IMR-90 (cell line): ENCODE measurements at regions not wholly inside any gene's neighbourhood (a gene's known extent, or its start where the extent isn't known, plus 50 kb on each side); places are given as distances from the start of the nearest gene placed in this dataset.

Experiments used
- BHLHE40 ChIP-seq: fragments of 150-350 bp; IDR thresholded peaks from 2 replicates; pipeline ENCODE4 v1.6.1; 2016; ENCODE audit warnings: mild to moderate bottlenecking, low read depth, low read length
- CEBPB ChIP-seq: IDR thresholded peaks from 2 replicates; pipeline ENCODE4 v1.6.1; 2012; ENCODE audit warnings: low read depth, low read length, improper control_type of control experiment
- CHD1 ChIP-seq: IDR thresholded peaks from 2 replicates; pipeline ENCODE4 v1.6.1; 2012; ENCODE audit warnings: low read depth, low read length, improper control_type of control experiment
- CTCF ChIP-seq: conservative IDR thresholded peaks from 2 replicates; pipeline ENCODE4 v1.5.1; 2012; ENCODE audit warnings: mild to moderate bottlenecking, low read depth, low read length, improper control_type of control experiment
- FOS ChIP-seq: fragments of 150-350 bp; IDR thresholded peaks from 2 replicates; pipeline ENCODE4 v1.6.1; 2016; ENCODE audit warnings: low read depth, low read length
- MAFK ChIP-seq: IDR thresholded peaks from 2 replicates; pipeline ENCODE4 v1.6.1; 2012; ENCODE audit warnings: low read depth, low read length, improper control_type of control experiment
- MAZ ChIP-seq: IDR thresholded peaks from 2 replicates; pipeline ENCODE4 v1.6.1; 2012; ENCODE audit warnings: low read depth, mild to moderate bottlenecking, low read length, improper control_type of control experiment, moderate library complexity, borderline replicate concordance
- MXI1 ChIP-seq: IDR thresholded peaks from 2 replicates; pipeline ENCODE4 v1.6.1; 2012; ENCODE audit warnings: low read depth, mild to moderate bottlenecking, low read length, moderate library complexity, borderline replicate concordance
- POLR2A ChIP-seq: IDR thresholded peaks from 2 replicates; pipeline ENCODE4 v1.6.1; 2012; ENCODE audit warnings: mild to moderate bottlenecking, low read depth, low read length
- RAD21 ChIP-seq: IDR thresholded peaks from 2 replicates; pipeline ENCODE4 v1.6.1; 2012; ENCODE audit warnings: low read length, improper control_type of control experiment
- RCOR1 ChIP-seq: IDR thresholded peaks from 2 replicates; pipeline ENCODE4 v1.6.1; 2012; ENCODE audit warnings: mild to moderate bottlenecking, low read length, improper control_type of control experiment; ENCODE audit not compliant: insufficient replicate concordance
- SMC3 ChIP-seq: fragments of 150-350 bp; IDR thresholded peaks from 2 replicates; pipeline ENCODE4 v1.6.1; 2016; ENCODE audit warnings: low read depth, mild to moderate bottlenecking, antibody characterized with exemption, low read length, moderate library complexity
- USF2 ChIP-seq: fragments of 150-350 bp; IDR thresholded peaks from 2 replicates; pipeline ENCODE4 v1.6.1; 2017; ENCODE audit warnings: mild to moderate bottlenecking, antibody characterized with exemption, low read length, low read depth

- TF ChIP-seq CTCF = no peak
- TF ChIP-seq BHLHE40 = no peak
- TF ChIP-seq RAD21 = no peak
- TF ChIP-seq POLR2A = no peak
- no peak for TF ChIP-seq CEBPB
- no peak for TF ChIP-seq MAFK
- TF ChIP-seq USF2 = no peak
- no peak for TF ChIP-seq MXI1
- TF ChIP-seq MAZ = no peak
- TF ChIP-seq RCOR1 = no peak
- no peak for TF ChIP-seq SMC3
- TF ChIP-seq FOS = no peak
- TF ChIP-seq CHD1 = no peak
Observed at GRCh38 chr1:68791800-68792199, 294.9 kb upstream of the DEPDC1 start.
